DOHH2 (cell line): ENCODE measurements at regions not wholly inside any gene's neighbourhood (a gene's known extent, or its start where the extent isn't known, plus 50 kb on each side); places are given as distances from the start of the nearest gene placed in this dataset.

Experiments used
- H3F3A ChIP-seq: fragments of 200-600 bp; sonication (generic), shearing (Covaris generic); 2 replicates; pipeline ENCODE4 v1.6.0; 2016; ENCODE audit warnings: antibody characterized with exemption, mild to moderate bottlenecking; ENCODE audit not compliant: control insufficient read depth, insufficient read depth
- H3K27ac ChIP-seq: fragments of 200-600 bp; sonication (generic); 2 replicates; pipeline ENCODE4 v1.5.1; 2014; ENCODE audit warnings: low read depth, mild to moderate bottlenecking, low read length, moderate library complexity
- H3K27me3 ChIP-seq: fragments of 200-600 bp; sonication (generic); 2 replicates; pipeline ENCODE4 v1.6.1; 2014; ENCODE audit warnings: mild to moderate bottlenecking, low read length, mixed read lengths; ENCODE audit not compliant: control insufficient read depth
- H3K36me3 ChIP-seq: fragments of 200-600 bp; sonication (generic); 2 replicates; pipeline ENCODE4 v1.6.1; 2014; ENCODE audit warnings: mild to moderate bottlenecking, low read length, moderate library complexity, mixed read lengths; ENCODE audit not compliant: control insufficient read depth
- H3K4me1 ChIP-seq: fragments of 200-600 bp; sonication (generic); 2 replicates; pipeline ENCODE4 v1.6.1; 2014; ENCODE audit warnings: mild to moderate bottlenecking, low read length, mixed read lengths; ENCODE audit not compliant: control insufficient read depth
- H3K4me2 ChIP-seq: fragments of 200-600 bp; sonication (generic); 2 replicates; pipeline ENCODE4 v1.6.0; 2014; ENCODE audit warnings: mild to moderate bottlenecking, low read length, moderate library complexity
- H3K4me3 ChIP-seq: fragments of 200-600 bp; sonication (generic); 2 replicates; pipeline ENCODE4 v1.5.1; 2014; ENCODE audit warnings: mild to moderate bottlenecking, low read length, mixed read lengths
- H3K79me2 ChIP-seq: fragments of 200-600 bp; sonication (generic); 2 replicates; pipeline ENCODE4 v1.6.1; 2014; ENCODE audit warnings: mild to moderate bottlenecking, low read length, mixed read lengths; ENCODE audit not compliant: control insufficient read depth
- H3K9me2 ChIP-seq: fragments of 200-600 bp; sonication (generic); replicated peaks from 2 replicates; pipeline ENCODE4 v1.6.1; 2014; ENCODE audit warnings: mild to moderate bottlenecking, low read length, mixed read lengths; ENCODE audit not compliant: control insufficient read depth
- H3K9me3 ChIP-seq: fragments of 200-600 bp; sonication (generic); 2 replicates; pipeline ENCODE4 v1.6.1; 2014; ENCODE audit warnings: antibody characterized with exemption, low read length, mixed read lengths; ENCODE audit not compliant: control insufficient read depth, insufficient read depth
- H4K20me1 ChIP-seq: fragments of 200-600 bp; sonication (generic); 2 replicates; pipeline ENCODE4 v1.6.0; 2014; ENCODE audit warnings: low read depth, mild to moderate bottlenecking, antibody characterized with exemption, low read length, moderate library complexity; ENCODE audit not compliant: control insufficient read depth, insufficient read depth
- EZH2phosphoT487 ChIP-seq: fragments of 200-600 bp; sonication (generic); IDR thresholded peaks from 2 replicates; pipeline ENCODE4 v1.6.1; 2017; ENCODE audit warnings: borderline replicate concordance, mild to moderate bottlenecking, antibody characterized with exemption, low read length, moderate library complexity, mixed read lengths
- TF ChIP-seq, protein P1 (sequence below): fragments of 200-600 bp; sonication (generic); IDR thresholded peaks from one replicate; pipeline ENCODE4 v1.5.1; 2014; ENCODE audit warnings: antibody characterized with exemption, mild to moderate bottlenecking, low read depth, low read length; ENCODE audit not compliant: poor library complexity, severe bottlenecking

DNA sequence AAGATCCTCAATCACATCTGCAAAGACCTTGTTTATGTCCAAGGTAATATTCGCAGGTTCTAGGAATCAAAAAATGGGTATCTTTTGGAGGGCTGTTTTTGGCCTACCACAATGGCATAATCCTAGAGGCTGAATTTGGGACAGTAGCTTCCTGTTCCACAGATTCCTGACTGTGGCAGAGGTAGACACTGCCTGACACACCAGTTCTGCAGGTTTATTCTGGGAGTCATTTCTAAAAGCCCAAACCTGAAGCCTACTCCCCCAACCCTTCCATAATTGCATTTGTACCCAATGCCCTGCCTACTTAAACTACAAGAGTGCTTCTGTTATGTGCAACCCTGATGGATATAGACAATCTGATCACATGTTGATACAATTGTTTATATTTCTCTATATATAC lies 378.9 kb downstream of the PCNX1 start:
- Histone ChIP-seq H3K4me1 (no peaks in the 10 kb centered on the region), H3K27me3 (no peaks in the 10 kb centered on the region), H3K36me3 (no peaks in the 10 kb centered on the region), H3K4me3 (no peak overlapping the region), H3K27ac (no peak overlapping the region), H3K9me3 (no peaks in the 10 kb centered on the region), H4K20me1 (no peaks in the 10 kb centered on the region), H3K9me2 (no peaks in the 10 kb centered on the region), H3K79me2 (no peaks in the 10 kb centered on the region), H3F3A (no peaks in the 10 kb centered on the region), H3K4me2 (no peak overlapping the region)
- TF ChIP-seq EZH2phosphoT487: no peak
- TF ChIP-seq, protein P1, sequence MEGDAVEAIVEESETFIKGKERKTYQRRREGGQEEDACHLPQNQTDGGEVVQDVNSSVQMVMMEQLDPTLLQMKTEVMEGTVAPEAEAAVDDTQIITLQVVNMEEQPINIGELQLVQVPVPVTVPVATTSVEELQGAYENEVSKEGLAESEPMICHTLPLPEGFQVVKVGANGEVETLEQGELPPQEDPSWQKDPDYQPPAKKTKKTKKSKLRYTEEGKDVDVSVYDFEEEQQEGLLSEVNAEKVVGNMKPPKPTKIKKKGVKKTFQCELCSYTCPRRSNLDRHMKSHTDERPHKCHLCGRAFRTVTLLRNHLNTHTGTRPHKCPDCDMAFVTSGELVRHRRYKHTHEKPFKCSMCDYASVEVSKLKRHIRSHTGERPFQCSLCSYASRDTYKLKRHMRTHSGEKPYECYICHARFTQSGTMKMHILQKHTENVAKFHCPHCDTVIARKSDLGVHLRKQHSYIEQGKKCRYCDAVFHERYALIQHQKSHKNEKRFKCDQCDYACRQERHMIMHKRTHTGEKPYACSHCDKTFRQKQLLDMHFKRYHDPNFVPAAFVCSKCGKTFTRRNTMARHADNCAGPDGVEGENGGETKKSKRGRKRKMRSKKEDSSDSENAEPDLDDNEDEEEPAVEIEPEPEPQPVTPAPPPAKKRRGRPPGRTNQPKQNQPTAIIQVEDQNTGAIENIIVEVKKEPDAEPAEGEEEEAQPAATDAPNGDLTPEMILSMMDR: no peak

DNA sequence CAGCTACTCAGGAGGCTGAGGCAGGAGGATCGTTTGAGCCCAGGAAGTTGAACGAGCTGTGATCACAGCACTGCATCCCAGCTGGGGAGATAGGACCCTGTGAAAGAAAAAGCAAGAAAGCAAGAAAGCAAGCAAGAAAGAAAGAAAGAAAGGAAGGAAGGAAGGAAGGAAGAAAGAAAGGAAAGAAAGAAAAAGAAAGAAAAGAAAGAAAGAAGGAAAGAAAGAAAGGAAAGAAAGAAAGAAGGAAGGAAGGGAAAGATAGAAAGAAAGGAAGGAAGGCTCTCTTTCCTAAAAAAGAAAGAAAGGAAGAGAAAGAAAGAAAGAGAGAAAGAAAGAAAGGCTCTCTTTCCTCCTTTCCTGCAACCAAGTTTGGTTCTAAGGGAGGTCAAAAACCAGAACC lies 380.3 kb downstream of the PCNX1 start:
- H3K27ac ChIP-seq: no peak overlapping the region
- no peaks in the 10 kb centered on the region for H3K9me2 ChIP-seq
- no peaks in the 10 kb centered on the region for H3K4me1 ChIP-seq
- H3K9me3 ChIP-seq: no peaks in the 10 kb centered on the region
- H3K79me2 ChIP-seq: no peaks in the 10 kb centered on the region
- no peaks in the 10 kb centered on the region for H3K36me3 ChIP-seq
- H3K4me3 ChIP-seq: no peak overlapping the region
- H3K27me3 ChIP-seq: no peaks in the 10 kb centered on the region
- no peak overlapping the region for H3K4me2 ChIP-seq
- H4K20me1 ChIP-seq: no peaks in the 10 kb centered on the region
- TF ChIP-seq EZH2phosphoT487: no peak
- TF ChIP-seq, protein P1: no peak
- no peaks in the 10 kb centered on the region for H3F3A ChIP-seq

DNA sequence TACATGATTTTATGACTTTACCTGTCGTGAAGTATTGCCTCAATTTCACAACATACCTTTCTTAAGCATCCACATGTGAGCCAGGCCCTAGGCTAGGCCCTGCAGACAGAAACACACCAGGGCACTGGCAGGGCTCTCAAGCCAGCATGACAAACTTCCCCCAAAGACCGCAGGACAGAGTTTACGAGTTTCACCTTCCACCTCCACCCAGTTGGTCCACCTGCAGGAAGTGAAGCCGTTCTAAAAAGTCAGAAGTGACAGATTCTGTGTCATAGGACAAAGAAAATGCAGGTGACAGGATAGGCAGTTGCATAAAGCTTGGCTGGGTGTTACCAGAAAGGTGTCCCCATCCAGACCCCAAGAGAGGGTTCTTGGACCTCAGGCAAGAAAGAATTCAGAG lies 382.3 kb downstream of the PCNX1 start:
- H3K36me3 ChIP-seq: no peaks in the 10 kb centered on the region
- H3K4me1 ChIP-seq: no peaks in the 10 kb centered on the region
- no peaks in the 10 kb centered on the region for H3K9me2 ChIP-seq
- H3K4me3 ChIP-seq: no peak overlapping the region
- TF ChIP-seq, protein P1: no peak
- no peak for TF ChIP-seq EZH2phosphoT487
- H3K27ac ChIP-seq: no peak overlapping the region
- H3K4me2 ChIP-seq: no peak overlapping the region
- no peaks in the 10 kb centered on the region for H3K79me2 ChIP-seq
- H4K20me1 ChIP-seq: no peaks in the 10 kb centered on the region
- no peaks in the 10 kb centered on the region for H3F3A ChIP-seq
- no peaks in the 10 kb centered on the region for H3K27me3 ChIP-seq
- H3K9me3 ChIP-seq: no peaks in the 10 kb centered on the region

DNA sequence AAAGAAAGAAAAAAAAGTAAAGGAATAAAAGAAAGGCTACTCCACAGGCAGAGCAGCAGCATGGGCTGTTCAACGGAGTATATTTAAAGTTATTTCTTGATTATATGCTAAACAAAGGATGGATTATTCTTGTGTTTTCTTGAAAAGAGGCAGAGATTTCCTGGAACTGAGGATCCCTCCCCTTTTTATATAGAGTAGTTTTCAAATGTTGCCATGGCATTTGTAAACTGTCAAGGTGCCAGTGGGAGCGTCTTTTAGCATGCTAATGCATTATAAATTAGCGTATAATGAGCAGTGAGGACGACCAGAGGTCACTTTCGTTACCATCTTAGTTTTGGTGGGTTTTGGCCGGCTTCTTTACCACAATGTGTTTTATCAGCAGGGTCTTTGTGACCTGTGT lies 383.0 kb downstream of the PCNX1 start:
- H3K27ac ChIP-seq: no peak overlapping the region
- no peaks in the 10 kb centered on the region for H3K4me1 ChIP-seq
- H3K9me2 ChIP-seq: no peaks in the 10 kb centered on the region
- no peak overlapping the region for H3K4me2 ChIP-seq
- TF ChIP-seq EZH2phosphoT487: no peak
- TF ChIP-seq, protein P1: no peak
- H3K9me3 ChIP-seq: 0 out of 2 replicates have a peak, but pooled peaks cover 3% of the 10 kb centered on the region
- no peaks in the 10 kb centered on the region for H3F3A ChIP-seq
- H3K27me3 ChIP-seq: no peaks in the 10 kb centered on the region
- H4K20me1 ChIP-seq: no peaks in the 10 kb centered on the region
- H3K36me3 ChIP-seq: no peaks in the 10 kb centered on the region
- no peak overlapping the region for H3K4me3 ChIP-seq
- H3K79me2 ChIP-seq: no peaks in the 10 kb centered on the region
